Left renal pelvis (tissue), 4 donors: ENCODE measurements at regions not wholly inside any gene's neighbourhood (a gene's known extent, or its start where the extent isn't known, plus 50 kb on each side); places are given as distances from the start of the nearest gene placed in this dataset.
"Not testable (repeated sequence)": the region's sequence is repeated elsewhere in the genome, so short reads cannot be mapped to it uniquely, and the experiment has no call there.

Experiments used
- DNase-seq, 4 donors: peaks; one replicate each; pipeline ENCODE4 v3.0.0-alpha.2; 2013; ENCODE audit warnings: low read depth in 4 of 4, low spot score in 3 of 4

GRCh38 chr3:94398036-94398435 lies 335.2 kb downstream of the NSUN3 start:
- DNase-seq: no peak

- DNase-seq: no peak
Observed at GRCh38 chr3:94401466-94401865, 338.6 kb downstream of the NSUN3 start.

- DNase-seq: no peak
Observed at GRCh38 chr3:94402126-94402525, 339.3 kb downstream of the NSUN3 start.

- DNase-seq: no peak
Observed at GRCh38 chr3:94405258-94406035, 342.6 kb downstream of the NSUN3 start.

GRCh38 chr3:94406595-94406994 lies 343.7 kb downstream of the NSUN3 start:
- no peak for DNase-seq

- not testable (repeated sequence) for DNase-seq
Observed at GRCh38 chr3:94412936-94413335, 350.1 kb downstream of the NSUN3 start.

GRCh38 chr3:94413336-94414108 lies 350.7 kb downstream of the NSUN3 start:
- no peak for DNase-seq

DNA sequence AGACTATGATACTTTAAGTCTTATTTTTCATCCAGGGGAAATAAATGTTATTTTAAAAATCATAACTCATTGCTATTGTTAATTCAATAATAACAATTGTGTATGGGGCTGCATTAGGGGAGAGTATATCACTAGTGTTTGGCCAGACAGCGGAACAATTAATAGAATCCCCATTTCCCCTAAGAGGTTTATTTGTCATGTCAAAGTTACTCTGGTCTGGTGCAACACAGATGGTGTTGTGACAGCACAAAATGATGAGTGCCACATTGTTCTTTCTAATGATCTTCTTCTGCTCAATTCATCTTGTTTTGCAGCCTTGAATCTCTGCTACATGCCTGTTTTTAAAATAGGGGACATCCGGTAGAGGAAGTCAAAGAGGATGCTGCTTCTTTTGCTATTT lies 351.6 kb downstream of the NSUN3 start:
- no peak for DNase-seq

GRCh38 chr3:94416768-94417167 lies 353.9 kb downstream of the NSUN3 start:
- DNase-seq: no peak

GRCh38 chr3:94417963-94418455 lies 355.1 kb downstream of the NSUN3 start:
- no peak for DNase-seq

- DNase-seq: no peak
Observed at GRCh38 chr3:94420931-94421330, 358.1 kb downstream of the NSUN3 start.

DNA sequence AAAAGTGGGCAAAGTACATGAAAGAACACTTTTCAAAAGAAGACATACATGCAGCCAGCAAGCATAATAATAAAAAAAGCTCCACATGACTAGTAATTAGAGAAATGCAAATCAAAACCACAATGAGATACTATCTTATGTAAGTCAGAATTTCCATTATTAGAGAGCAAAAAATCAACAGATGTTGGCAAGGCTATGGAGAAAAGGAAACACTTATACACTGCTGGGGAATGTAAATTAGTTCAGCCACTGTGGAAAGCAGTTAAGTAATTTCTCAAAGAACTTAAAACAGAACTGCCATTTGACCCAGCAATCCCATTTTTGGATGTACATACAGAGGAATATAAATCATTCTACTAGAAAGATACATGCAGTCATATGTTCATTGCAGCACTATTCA lies 360.7 kb downstream of the NSUN3 start:
- DNase-seq: no peak

GRCh38 chr3:94429517-94429916 lies 366.7 kb downstream of the NSUN3 start:
- DNase-seq: no peak

DNA sequence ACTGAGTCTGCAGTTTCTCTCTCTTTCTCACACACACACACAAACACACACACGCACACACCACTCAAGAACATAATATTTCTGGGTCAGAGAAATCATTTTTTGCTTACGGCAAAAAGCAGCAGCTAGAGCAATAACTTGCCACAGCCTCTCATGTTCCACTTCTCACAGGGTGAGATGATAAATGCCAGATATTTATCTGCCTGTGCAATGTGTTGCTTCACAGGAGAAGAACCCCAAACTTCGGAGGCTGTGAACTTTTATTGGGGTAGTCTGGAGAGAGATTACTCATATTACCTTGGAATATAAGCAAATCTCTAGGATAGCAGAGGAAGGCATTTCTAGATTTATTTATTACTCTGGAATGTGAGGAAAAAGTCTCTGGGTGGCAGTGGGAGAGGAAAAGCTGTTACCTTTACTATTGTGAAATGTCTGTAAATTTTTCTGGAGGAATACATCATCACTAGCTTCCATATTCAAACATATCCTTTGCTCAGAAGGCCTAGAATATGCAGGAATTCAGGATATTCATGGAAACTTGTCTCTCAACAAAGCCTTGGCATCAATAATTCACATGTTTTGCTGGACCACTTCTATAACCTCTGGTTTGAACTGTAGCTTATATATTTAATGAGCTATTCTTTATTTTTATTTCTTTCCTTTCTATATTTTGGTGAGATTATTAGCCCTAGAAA lies 369.2 kb downstream of the NSUN3 start:
- no peak for DNase-seq

- no peak for DNase-seq
Observed at GRCh38 chr3:94433811-94434210, 370.9 kb downstream of the NSUN3 start.

DNA sequence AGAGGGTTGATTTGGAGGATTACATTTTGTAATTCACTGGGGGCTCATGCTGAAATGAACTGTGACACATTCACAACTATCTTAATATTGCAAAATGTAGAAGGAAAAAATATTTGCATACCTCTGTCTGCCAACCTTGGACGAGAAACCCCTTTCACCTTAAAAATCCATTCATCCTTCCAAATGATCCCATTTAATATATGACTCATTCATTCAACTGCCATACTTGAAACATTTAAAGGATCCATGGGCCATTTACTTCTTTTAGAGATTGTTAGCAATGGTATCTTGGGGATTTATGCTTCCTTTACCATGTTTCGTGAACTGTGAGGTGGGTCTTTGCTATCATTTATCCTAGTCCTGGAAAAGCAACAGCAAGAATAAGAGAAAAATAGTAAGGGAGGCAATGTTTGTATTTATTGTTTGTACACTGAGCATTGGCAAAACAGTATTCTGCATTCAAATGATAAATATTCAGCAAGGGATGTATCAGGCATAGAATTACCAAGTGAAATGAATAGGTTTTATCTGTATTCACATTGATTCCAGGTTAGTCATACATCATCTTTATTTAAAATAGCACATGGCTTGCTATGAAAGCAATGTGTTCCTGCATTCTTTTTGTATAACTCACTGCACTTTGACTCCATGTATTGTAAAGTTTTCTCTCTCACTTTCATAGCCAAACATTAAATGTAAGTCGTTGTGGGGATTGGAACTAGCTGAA lies 378.1 kb downstream of the NSUN3 start:
- no peak for DNase-seq

GRCh38 chr3:94441494-94441847 lies 378.6 kb downstream of the NSUN3 start:
- no peak for DNase-seq

- DNase-seq: no peak
Observed at GRCh38 chr3:94453864-94454263, 391.0 kb downstream of the NSUN3 start.

DNA sequence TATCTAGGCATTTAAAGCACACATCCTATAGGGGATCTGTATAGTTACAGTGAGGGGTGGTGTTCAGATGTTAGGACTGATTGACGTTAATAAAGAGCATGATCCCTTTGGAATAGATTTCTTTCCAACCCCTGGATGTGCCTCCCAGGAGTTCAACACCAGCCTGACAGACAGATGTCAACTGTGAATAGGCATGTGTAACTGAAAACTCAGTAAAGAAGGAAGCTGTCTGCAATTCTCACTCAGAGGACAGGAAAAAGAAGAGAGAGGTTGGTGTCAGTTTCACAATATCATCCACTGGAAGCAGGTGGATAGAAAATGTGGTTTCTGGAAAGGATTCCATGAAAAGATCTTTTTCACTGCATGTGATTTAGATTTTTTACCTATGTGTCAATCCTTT lies 396.3 kb downstream of the NSUN3 start:
- DNase-seq: no peak

- DNase-seq: no peak
Observed at GRCh38 chr3:94460931-94461330, 398.1 kb downstream of the NSUN3 start.

- DNase-seq: no peak
Observed at GRCh38 chr3:94462931-94463330, 400.1 kb downstream of the NSUN3 start.
